GM23338 (cell line): ENCODE measurements at regions not wholly inside any gene's neighbourhood (a gene's known extent, or its start where the extent isn't known, plus 50 kb on each side); places are given as distances from the start of the nearest gene placed in this dataset.

Experiments used
- ATAC-seq: fragments of 200-7000 bp; cut with Tn5 transposase; 3 replicates; pipeline ENCODE4 v1.9.1; 2020
- DNase-seq: peaks from one replicate; pipeline ENCODE4 v3.0.0-alpha.2; 2015; ENCODE audit warnings: low spot score
- H2AFZ ChIP-seq: fragments of 200-600 bp; sonication (generic); 2 replicates; pipeline ENCODE4 v1.8.0; 2016; ENCODE audit warnings: antibody characterized with exemption, mild to moderate bottlenecking, moderate library complexity
- H3F3A ChIP-seq: fragments of 200-600 bp; sonication (generic); replicated peaks from 2 replicates; pipeline ENCODE4 v1.8.0; 2017; ENCODE audit warnings: antibody characterized with exemption, mixed run types, low read depth
- H3K27ac ChIP-seq: fragments of 200-600 bp; sonication (generic); 2 replicates; pipeline ENCODE4 v1.6.1; 2016; ENCODE audit warnings: low read depth
- H3K27me3 ChIP-seq: fragments of 200-600 bp; sonication (generic); 2 replicates; pipeline ENCODE4 v1.8.0; 2016; ENCODE audit warnings: mild to moderate bottlenecking, mixed run types, moderate library complexity; ENCODE audit not compliant: insufficient read depth
- H3K36me3 ChIP-seq: fragments of 200-600 bp; sonication (generic); 2 replicates; pipeline ENCODE4 v1.8.0; 2016; ENCODE audit warnings: mild to moderate bottlenecking; ENCODE audit not compliant: insufficient read depth
- H3K4me1 ChIP-seq: fragments of 200-600 bp; sonication (generic); 2 replicates; pipeline ENCODE4 v1.8.0; 2016; ENCODE audit warnings: mild to moderate bottlenecking, moderate library complexity; ENCODE audit not compliant: insufficient read depth
- H3K4me2 ChIP-seq: fragments of 200-600 bp; sonication (generic); 2 replicates; pipeline ENCODE4 v1.7.1; 2017; ENCODE audit warnings: mixed run types
- H3K4me3 ChIP-seq: fragments of 200-600 bp; sonication (generic); 2 replicates; pipeline ENCODE4 v1.6.1; 2016; ENCODE audit warnings: mixed run types
- H3K79me2 ChIP-seq: fragments of 200-600 bp; sonication (generic); replicated peaks from 2 replicates; pipeline ENCODE4 v1.8.0; 2017; ENCODE audit warnings: mild to moderate bottlenecking; ENCODE audit not compliant: insufficient read depth
- H3K9me2 ChIP-seq: fragments of 200-600 bp; sonication (generic); 2 replicates; pipeline ENCODE4 v1.8.0; 2017; ENCODE audit not compliant: insufficient read depth
- H4K20me1 ChIP-seq: fragments of 200-600 bp; sonication (generic); replicated peaks from 2 replicates; pipeline ENCODE4 v1.8.0; 2017; ENCODE audit warnings: mild to moderate bottlenecking; ENCODE audit not compliant: insufficient read depth
- H3K27ac Mint-ChIP-seq: 2 replicates; pipeline ENCODE4 v1.8.0; 2020; ENCODE audit warnings: inconsistent platforms, mild to moderate bottlenecking, moderate library complexity, mixed read lengths
- H3K27me3 Mint-ChIP-seq: 3 replicates; pipeline ENCODE4 v1.8.0; 2022; ENCODE audit warnings: low read depth, mild to moderate bottlenecking, moderate library complexity, mixed read lengths, inconsistent platforms; ENCODE audit not compliant: insufficient read depth, poor library complexity
- H3K36me3 Mint-ChIP-seq: 3 replicates; pipeline ENCODE4 v1.8.0; 2021; ENCODE audit warnings: low read depth, mild to moderate bottlenecking, inconsistent platforms, moderate library complexity, mixed read lengths
- H3K4me1 Mint-ChIP-seq: 3 replicates; pipeline ENCODE4 v1.8.0; 2020; ENCODE audit warnings: mild to moderate bottlenecking, inconsistent platforms, mixed read lengths
- H3K4me3 Mint-ChIP-seq: 3 replicates; pipeline ENCODE4 v1.8.0; 2021; ENCODE audit warnings: moderate library complexity, mild to moderate bottlenecking, inconsistent platforms, mixed read lengths
- H3K9me3 Mint-ChIP-seq: 3 replicates; pipeline ENCODE4 v1.8.0; 2020; ENCODE audit warnings: moderate library complexity, mild to moderate bottlenecking, inconsistent platforms, mixed read lengths
- CTCF ChIP-seq, 2 experiments: fragments of 200-600 bp in 1 of 2; sonication (generic) in 1 of 2; conservative IDR thresholded peaks; 2 replicates each; pipeline versions ENCODE4 v1.5.1 to v1.6.1; 2016 to 2017; ENCODE audit warnings: antibody characterized with exemption in 2 of 2, low read depth in 2 of 2, mild to moderate bottlenecking in 2 of 2, moderate library complexity in 1 of 2
- ETS1 ChIP-seq: IDR thresholded peaks from 2 replicates; pipeline ENCODE4 v1.6.1; 2016; ENCODE audit warnings: antibody characterized with exemption
- EZH2 ChIP-seq: fragments of 200-600 bp; sonication (generic); IDR thresholded peaks from one replicate; pipeline ENCODE4 v1.8.0; 2017; ENCODE audit warnings: antibody characterized with exemption, mild to moderate bottlenecking, low read depth; ENCODE audit not compliant: unreplicated experiment
- EZH2phosphoT487 ChIP-seq: fragments of 200-600 bp; sonication (generic); IDR thresholded peaks from one replicate; pipeline ENCODE4 v1.8.1; 2018; ENCODE audit warnings: antibody characterized with exemption; ENCODE audit not compliant: unreplicated experiment
- JUNB ChIP-seq: IDR thresholded peaks from one replicate; pipeline ENCODE4 v1.6.1; 2016; ENCODE audit warnings: antibody characterized with exemption; ENCODE audit not compliant: unreplicated experiment
- NANOG ChIP-seq: IDR thresholded peaks from 2 replicates; pipeline ENCODE4 v1.6.1; 2016; ENCODE audit warnings: antibody characterized with exemption, borderline replicate concordance
- POLR2AphosphoS5 ChIP-seq: IDR thresholded peaks from 2 replicates; pipeline ENCODE4 v1.6.1; 2016; ENCODE audit warnings: antibody characterized with exemption, low read depth
- REST ChIP-seq: IDR thresholded peaks from one replicate; pipeline ENCODE4 v1.6.1; 2018; ENCODE audit warnings: antibody characterized with exemption; ENCODE audit not compliant: unreplicated experiment
- STAT1 ChIP-seq: IDR thresholded peaks from one replicate; pipeline ENCODE4 v1.6.1; 2016; ENCODE audit warnings: antibody characterized with exemption; ENCODE audit not compliant: unreplicated experiment
- ZNF114 ChIP-seq: fragments of 250-450 bp; sonication (Bioruptor Pico); IDR thresholded peaks from 2 replicates; pipeline ENCODE4 v1.5.0; 2020; ENCODE audit warnings: mild to moderate bottlenecking, moderate library complexity
- ZNF462 ChIP-seq: fragments of 250-450 bp; sonication (Bioruptor Pico); IDR thresholded peaks from 2 replicates; pipeline ENCODE4 v1.5.0; 2020; ENCODE audit warnings: mild to moderate bottlenecking, moderate library complexity

GRCh38 chrY:17050374-17050773 lies 829.6 kb downstream of the CDY2B start (continued):
- no peak for TF ChIP-seq ZNF462 (CRISPR knock-in tag)
- TF ChIP-seq POLR2AphosphoS5, result no peak
- no peak for TF ChIP-seq CTCF (conservative IDR thresholded peaks at IDR 0.05; ENCODE audit: low read depth in 2 of 2)
- no peak for TF ChIP-seq EZH2phosphoT487
- no peak for TF ChIP-seq NANOG

- Histone ChIP-seq H3F3A (no peaks in the 10 kb centered on the region), H3K27me3 (no peaks in the 10 kb centered on the region), H3K36me3 (no peaks in the 10 kb centered on the region), H3K4me2 (no peak overlapping the region), H2AFZ (no peak overlapping the region), H4K20me1 (no peaks in the 10 kb centered on the region), H3K27ac (no peak overlapping the region), H3K4me3 (no peak overlapping the region), H3K9me2 (no peaks in the 10 kb centered on the region), H3K79me2 (no peaks in the 10 kb centered on the region), H3K4me1 (no peaks in the 10 kb centered on the region)
- H3K4me3 Mint-ChIP-seq, result no peak overlapping the region
- ATAC-seq (no peak), DNase-seq (no peak)
- no peaks in the 10 kb centered on the region for H3K4me1 Mint-ChIP-seq
- H3K27me3 Mint-ChIP-seq, result no peaks in the 10 kb centered on the region
- no peak overlapping the region for H3K27ac Mint-ChIP-seq
- peaks cover 6% of the 10 kb centered on the region for H3K9me3 Mint-ChIP-seq
- peaks cover 7% of the 10 kb centered on the region for H3K36me3 Mint-ChIP-seq
- TF ChIP-seq ZNF114 (CRISPR knock-in tag), result no peak
- TF ChIP-seq EZH2, result no peak
- TF ChIP-seq ETS1, result no peak
- TF ChIP-seq STAT1, result no peak
- no peak for TF ChIP-seq JUNB
- no peak for TF ChIP-seq NANOG
- no peak for TF ChIP-seq REST
- TF ChIP-seq EZH2phosphoT487, result no peak
Observed at GRCh38 chrY:17045124-17045523, 834.9 kb downstream of the CDY2B start.
